HEK293T (cell line): ENCODE measurements at regions not wholly inside any gene's neighbourhood (a gene's known extent, or its start where the extent isn't known, plus 50 kb on each side); places are given as distances from the start of the nearest gene placed in this dataset.

Experiments
- FOXA1 ChIP-seq: fragments of 450-650 bp; IDR thresholded peaks from 2 replicates; pipeline ENCODE4 v1.6.1; 2016; ENCODE audit warnings: mild to moderate bottlenecking
- SP1 ChIP-seq: fragments of 450-650 bp; IDR thresholded peaks from 2 replicates; pipeline ENCODE4 v1.6.1; 2017

GRCh38 chr2:57891086-57891712 lies 155.4 kb upstream of the VRK2 start:
- no peak for TF ChIP-seq SP1
- no peak for TF ChIP-seq FOXA1
